Adrenal gland (tissue), 9 donors: ENCODE measurements at regions not wholly inside any gene's neighbourhood (a gene's known extent, or its start where the extent isn't known, plus 50 kb on each side); places are given as distances from the start of the nearest gene placed in this dataset.

ENCODE experiments used
- DNase-seq, 7 donors: peaks; one replicate each; pipeline ENCODE4 v3.0.0-alpha.2; 2019 to 2020
- H3K27ac ChIP-seq, 5 donors: fragments of 200-600 bp; sonication (generic) in 4 of 5; 1 replicate in 3 of 5; 2 replicates in 2 of 5; pipeline versions ENCODE4 v1.5.1 to v1.8.0; 2016 to 2020; ENCODE audit warnings: mild to moderate bottlenecking in 1 of 5
- H3K27me3 ChIP-seq: fragments of 200-600 bp; 2 replicates; pipeline ENCODE4 v1.8.0; 2021
- H3K36me3 ChIP-seq, 2 donors: fragments of 200-600 bp; replicated peaks in 1 of 2; 1 replicate in 1 of 2; 2 replicates in 1 of 2; pipeline versions ENCODE4 v1.5.1 to v1.8.0; 2018 to 2022
- H3K4me1 ChIP-seq, 2 donors: fragments of 200-600 bp; replicated peaks in 1 of 2; 1 replicate in 1 of 2; 2 replicates in 1 of 2; pipeline versions ENCODE4 v1.5.1 to v1.8.0; 2018 to 2021
- H3K4me3 ChIP-seq, 4 donors: fragments of 200-600 bp; sonication (generic) in 3 of 4; one replicate each; pipeline ENCODE4 v1.5.1; 2016 to 2018
- H3K9me3 ChIP-seq, 3 donors: fragments of 200-600 bp; sonication (generic) in 1 of 3; replicated peaks in 1 of 3; 1 replicate in 2 of 3; 2 replicates in 1 of 3; pipeline versions ENCODE4 v1.5.1 to v1.8.0; 2016 to 2021
- POLR2A ChIP-seq, 2 donors: fragments of 450-650 bp; IDR thresholded peaks; one replicate each; pipeline ENCODE4 v1.6.1; 2017; ENCODE audit warnings: antibody characterized with exemption in 2 of 2, mild to moderate bottlenecking in 2 of 2, moderate library complexity in 1 of 2
- WGBS, 4 donors: extraction: QIAGEN DNeasy Blood & Tissue Kit in 2 of 4; methylation state at CpG; one replicate each; pipeline versions ENCODE4 v1.1.5 to v1.1.7; 2013 to 2017; 5-methylcytosine and 5-hydroxymethylcytosine counted together
- intact Hi-C, 2 donors: fragments of 100-400 bp; cut with DNase I; formaldehyde crosslinking; loops; one replicate each; pipeline versions ENCODE4 v1.14.1 to v1.15.0; 2022 to 2023
- TF ChIP-seq, protein P1 (sequence below), 6 experiments: fragments of 450-650 bp in 4 of 6; fragments of 200-600 bp in 2 of 6; sonication (generic) in 1 of 6; IDR thresholded peaks; 1 replicate in 5 of 6; 2 replicates in 1 of 6; pipeline versions ENCODE4 v1.5.1 to v1.8.0; 2016 to 2021; ENCODE audit warnings: antibody characterized with exemption in 6 of 6, mild to moderate bottlenecking in 2 of 6, moderate library complexity in 1 of 6
- donor health status: healthy with polysubstance abuse.
- donor health status: Bipolar disorder and iron deficiency.
- donor health status: DM: yes; HTN: yes; CAD: no.
- donor health status: DM: no; HTN: no; CAD: no.
- donor health status: DM: no; HTN: no; CAD: no.

DNA sequence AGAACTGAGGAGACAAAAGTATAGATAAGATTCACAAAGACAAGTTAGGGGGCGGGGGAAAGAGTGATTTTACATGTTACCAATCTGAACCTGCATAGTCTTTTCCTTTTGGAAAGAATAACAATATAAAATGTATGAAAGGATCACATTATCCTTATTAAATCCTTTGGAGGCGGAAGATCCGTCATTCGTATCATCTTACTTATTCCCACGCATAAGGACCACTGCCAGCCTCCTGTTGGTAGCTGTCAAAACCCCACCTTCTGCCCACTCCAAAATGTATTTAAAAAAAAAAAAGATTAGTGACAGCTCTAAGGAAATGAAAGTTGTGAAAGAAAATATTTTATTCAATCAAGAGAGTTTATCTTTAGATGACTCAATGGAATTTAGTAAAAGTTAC, 821.0 kb upstream of the CELF2 start:
- H3K4me1 ChIP-seq = no peaks in the 10 kb centered on the region
- H3K4me3 ChIP-seq = no peak overlapping the region
- H3K27me3 ChIP-seq = no peaks in the 10 kb centered on the region
- no peaks in the 10 kb centered on the region for H3K36me3 ChIP-seq
- DNase-seq = no peak
- no peak overlapping the region for H3K27ac ChIP-seq
- H3K9me3 ChIP-seq = no peaks in the 10 kb centered on the region
- 85 to 91% (median 87%) methylated on average over 5 of the region's 5 CpGs for WGBS, 4 donors
- no peak for TF ChIP-seq POLR2A (IDR thresholded peaks at IDR 0.05)
- TF ChIP-seq, protein P1, sequence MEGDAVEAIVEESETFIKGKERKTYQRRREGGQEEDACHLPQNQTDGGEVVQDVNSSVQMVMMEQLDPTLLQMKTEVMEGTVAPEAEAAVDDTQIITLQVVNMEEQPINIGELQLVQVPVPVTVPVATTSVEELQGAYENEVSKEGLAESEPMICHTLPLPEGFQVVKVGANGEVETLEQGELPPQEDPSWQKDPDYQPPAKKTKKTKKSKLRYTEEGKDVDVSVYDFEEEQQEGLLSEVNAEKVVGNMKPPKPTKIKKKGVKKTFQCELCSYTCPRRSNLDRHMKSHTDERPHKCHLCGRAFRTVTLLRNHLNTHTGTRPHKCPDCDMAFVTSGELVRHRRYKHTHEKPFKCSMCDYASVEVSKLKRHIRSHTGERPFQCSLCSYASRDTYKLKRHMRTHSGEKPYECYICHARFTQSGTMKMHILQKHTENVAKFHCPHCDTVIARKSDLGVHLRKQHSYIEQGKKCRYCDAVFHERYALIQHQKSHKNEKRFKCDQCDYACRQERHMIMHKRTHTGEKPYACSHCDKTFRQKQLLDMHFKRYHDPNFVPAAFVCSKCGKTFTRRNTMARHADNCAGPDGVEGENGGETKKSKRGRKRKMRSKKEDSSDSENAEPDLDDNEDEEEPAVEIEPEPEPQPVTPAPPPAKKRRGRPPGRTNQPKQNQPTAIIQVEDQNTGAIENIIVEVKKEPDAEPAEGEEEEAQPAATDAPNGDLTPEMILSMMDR (IDR thresholded peaks at IDR 0.05) = no peak
- intact Hi-C loops = no loop called here

DNA sequence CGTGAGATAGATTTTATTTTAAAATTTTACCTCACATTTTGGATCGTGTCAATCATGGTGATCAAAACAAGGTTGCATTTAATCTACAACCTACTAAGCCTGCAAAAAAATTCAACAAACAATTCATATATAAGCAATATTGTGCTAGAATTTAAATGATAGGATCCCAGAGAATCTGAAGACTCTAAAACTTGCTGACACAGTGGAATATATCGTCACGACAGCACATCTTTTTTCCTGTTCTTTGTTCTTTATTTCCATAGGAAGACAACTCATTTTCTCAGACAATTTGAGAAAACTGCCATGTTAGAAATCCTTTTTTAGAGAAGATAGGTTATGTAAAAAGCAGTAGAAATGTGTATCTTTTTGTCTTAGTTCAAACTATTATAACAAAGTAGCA, 820.2 kb upstream of the CELF2 start:
- H3K9me3 ChIP-seq = no peaks in the 10 kb centered on the region
- no peak overlapping the region for H3K4me3 ChIP-seq
- H3K36me3 ChIP-seq = no peaks in the 10 kb centered on the region
- intact Hi-C loops = no loop called here
- no peaks in the 10 kb centered on the region for H3K27me3 ChIP-seq
- H3K27ac ChIP-seq = no peak overlapping the region
- no peak for TF ChIP-seq POLR2A (IDR thresholded peaks at IDR 0.05)
- TF ChIP-seq, protein P1 (IDR thresholded peaks at IDR 0.05) = no peak
- no peak for DNase-seq
- no peaks in the 10 kb centered on the region for H3K4me1 ChIP-seq
- 87 to 91% (median 89%) methylated on average over 4 of the region's 4 CpGs for WGBS, 4 donors

DNA sequence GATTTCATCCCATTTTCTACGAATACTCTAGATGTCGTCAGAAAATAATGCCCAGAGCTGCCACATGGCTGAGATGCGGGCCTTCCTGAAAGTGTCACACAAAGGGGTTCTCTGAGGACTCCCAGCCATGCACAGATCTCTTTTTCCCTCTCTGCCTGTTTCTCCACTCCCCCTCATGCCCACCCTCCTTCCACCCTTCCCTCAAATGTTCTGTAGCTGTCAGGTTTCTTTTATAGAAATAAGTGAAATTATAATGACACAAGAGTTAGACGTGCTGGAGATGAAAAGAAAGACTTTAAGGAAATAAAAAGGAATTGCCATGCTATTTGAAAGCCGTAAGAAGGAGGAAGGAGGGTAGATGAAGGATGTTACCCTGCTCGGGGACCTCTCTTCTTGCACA, 819.3 kb upstream of the CELF2 start:
- no peaks in the 10 kb centered on the region for H3K27me3 ChIP-seq
- no peaks in the 10 kb centered on the region for H3K4me1 ChIP-seq
- intact Hi-C loops = no loop called here
- no peaks in the 10 kb centered on the region for H3K9me3 ChIP-seq
- DNase-seq = no peak
- TF ChIP-seq, protein P1 (IDR thresholded peaks at IDR 0.05) = no peak
- no peak for TF ChIP-seq POLR2A (IDR thresholded peaks at IDR 0.05)
- no peak overlapping the region for H3K4me3 ChIP-seq
- H3K27ac ChIP-seq = no peak overlapping the region
- WGBS, 4 donors = 73 to 85% (median 76%) methylated on average over 6 of the region's 6 CpGs
- H3K36me3 ChIP-seq = no peaks in the 10 kb centered on the region

DNA sequence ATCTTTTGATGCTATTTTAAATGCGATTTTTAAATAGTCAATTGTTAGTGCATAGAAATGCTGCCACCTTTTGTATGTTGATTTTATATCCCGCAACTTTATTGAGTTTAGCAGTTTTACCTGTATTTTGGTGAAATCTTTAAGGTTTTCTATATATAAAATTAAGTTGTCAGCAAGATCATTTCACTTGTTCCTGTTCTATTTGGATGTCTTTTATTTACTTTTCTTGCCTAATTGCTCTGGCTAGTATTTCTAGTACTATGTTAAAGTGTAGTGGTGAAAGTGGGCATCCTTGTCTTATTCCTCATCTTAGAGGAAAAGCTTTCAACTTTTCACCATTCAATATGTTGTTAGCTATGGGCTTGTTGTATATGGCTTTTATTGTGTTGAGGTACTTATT, 813.3 kb upstream of the CELF2 start:
- Histone ChIP-seq H3K4me1 (no peaks in the 10 kb centered on the region), H3K4me3 (no peak overlapping the region), H3K27ac (no peak overlapping the region), H3K9me3 (peaks cover 0 to 9% (median 6%) of the 10 kb centered on the region in 3 donors), H3K36me3 (no peaks in the 10 kb centered on the region), H3K27me3 (no peaks in the 10 kb centered on the region)
- TF ChIP-seq, protein P1 (IDR thresholded peaks at IDR 0.05) = no peak
- TF ChIP-seq POLR2A (IDR thresholded peaks at IDR 0.05) = no peak
- intact Hi-C loops = no loop called here
- WGBS, 4 donors = 87 to 93% (median 91%) methylated on average over 2 of the region's 2 CpGs
- DNase-seq = no peak
